Erythroblast (primary cell): ENCODE measurements at regions not wholly inside any gene's neighbourhood (a gene's known extent, or its start where the extent isn't known, plus 50 kb on each side); places are given as distances from the start of the nearest gene placed in this dataset.

ENCODE experiments used
- GATA1 ChIP-seq: IDR thresholded peaks from 2 replicates; pipeline ENCODE4 v1.6.1; 2011; ENCODE audit warnings: low read depth, mild to moderate bottlenecking, control low read depth, low read length, moderate library complexity
- POLR2A ChIP-seq: IDR thresholded peaks from 2 replicates; pipeline ENCODE4 v1.6.1; 2011; ENCODE audit warnings: mild to moderate bottlenecking, low read length

DNA sequence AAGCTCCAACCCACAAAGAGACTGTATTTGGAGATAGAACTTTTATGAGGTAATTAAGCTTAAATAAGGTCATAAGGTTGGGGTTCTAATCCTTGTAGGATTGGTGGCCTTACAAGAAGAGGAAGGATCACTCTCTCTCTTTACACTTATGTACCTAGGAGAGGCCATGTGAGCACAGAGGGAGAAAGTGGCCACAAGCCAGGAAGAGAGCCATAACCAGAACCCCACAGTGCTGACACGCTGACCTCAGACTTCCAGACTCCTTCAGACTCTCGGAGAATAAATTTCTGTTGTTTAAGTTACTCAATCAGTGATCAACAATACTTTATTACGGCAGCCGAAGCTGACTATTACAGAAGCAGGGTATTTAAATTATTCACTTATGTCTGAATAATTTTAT, 430.5 kb upstream of the EPHA7 start:
- TF ChIP-seq POLR2A (no peak), GATA1 (no peak)
